Lower lobe of right lung (tissue), 2 donors: ENCODE measurements at regions not wholly inside any gene's neighbourhood (a gene's known extent, or its start where the extent isn't known, plus 50 kb on each side); places are given as distances from the start of the nearest gene placed in this dataset.
A peak's percentile ranks its signal among the peaks of the same experiment; 100 is the strongest.

Experiments
- ATAC-seq, 2 donors: fragments of 200-7000 bp; cut with Tn5 transposase; one replicate each; pipeline ENCODE4 v1.9.1; 2020 to 2022; ENCODE audit warnings: mild to moderate bottlenecking in 2 of 2, moderate library complexity in 2 of 2
- DNase-seq: peaks from one replicate; pipeline ENCODE4 v3.0.0-alpha.2; 2020
- H3K27ac ChIP-seq: fragments of 200-600 bp; one replicate; pipeline ENCODE4 v1.8.0; 2022
- H3K27me3 ChIP-seq: fragments of 200-600 bp; one replicate; pipeline ENCODE4 v1.8.0; 2022; ENCODE audit warnings: low read depth
- H3K36me3 ChIP-seq: fragments of 200-600 bp; one replicate; pipeline ENCODE4 v1.8.0; 2022; ENCODE audit warnings: mild to moderate bottlenecking
- H3K4me1 ChIP-seq: fragments of 200-600 bp; one replicate; pipeline ENCODE4 v1.8.0; 2022
- H3K4me3 ChIP-seq: fragments of 200-600 bp; one replicate; pipeline ENCODE4 v1.8.0; 2022; ENCODE audit warnings: mild to moderate bottlenecking
- H3K9me3 ChIP-seq: fragments of 200-600 bp; one replicate; pipeline ENCODE4 v1.8.0; 2022
- intact Hi-C: fragments of 100-400 bp; cut with DNase I; formaldehyde crosslinking; loops from one replicate; pipeline ENCODE4 v1.11.0; 2022
- TF ChIP-seq, protein P1 (sequence below): fragments of 200-600 bp; IDR thresholded peaks from one replicate; pipeline ENCODE4 v1.8.0; 2022; ENCODE audit warnings: antibody characterized with exemption, mild to moderate bottlenecking
- donor health status: DM: no; HTN: yes; CAD: no; lungs with severe emphysema.

DNA sequence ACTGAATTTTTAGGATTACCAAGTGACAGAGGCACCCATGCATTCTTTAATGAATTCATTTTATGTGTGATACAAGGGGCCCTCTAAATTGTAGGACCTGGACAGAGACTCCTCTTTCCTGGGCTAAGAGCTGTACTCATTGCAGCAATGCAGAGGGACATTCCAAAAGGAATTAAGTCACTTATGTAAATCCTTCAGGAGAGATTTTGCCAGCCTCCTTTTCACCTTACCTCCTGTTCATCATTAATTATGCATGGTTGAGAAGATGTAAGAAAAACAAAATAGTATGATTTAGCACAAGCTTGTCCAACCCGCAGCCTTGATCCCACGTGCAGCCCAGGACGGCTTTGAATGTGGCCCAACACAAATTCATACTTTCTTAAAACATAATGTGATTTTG, 84.5 kb upstream of the TANK start:
- ATAC-seq (no peak), DNase-seq (no peak)
- no peaks in the 10 kb centered on the region for H3K36me3 ChIP-seq
- H3K27ac ChIP-seq = no peak overlapping the region
- H3K4me1 ChIP-seq = peaks cover 20% of the 10 kb centered on the region
- no peak overlapping the region for H3K4me3 ChIP-seq
- TF ChIP-seq, protein P1, sequence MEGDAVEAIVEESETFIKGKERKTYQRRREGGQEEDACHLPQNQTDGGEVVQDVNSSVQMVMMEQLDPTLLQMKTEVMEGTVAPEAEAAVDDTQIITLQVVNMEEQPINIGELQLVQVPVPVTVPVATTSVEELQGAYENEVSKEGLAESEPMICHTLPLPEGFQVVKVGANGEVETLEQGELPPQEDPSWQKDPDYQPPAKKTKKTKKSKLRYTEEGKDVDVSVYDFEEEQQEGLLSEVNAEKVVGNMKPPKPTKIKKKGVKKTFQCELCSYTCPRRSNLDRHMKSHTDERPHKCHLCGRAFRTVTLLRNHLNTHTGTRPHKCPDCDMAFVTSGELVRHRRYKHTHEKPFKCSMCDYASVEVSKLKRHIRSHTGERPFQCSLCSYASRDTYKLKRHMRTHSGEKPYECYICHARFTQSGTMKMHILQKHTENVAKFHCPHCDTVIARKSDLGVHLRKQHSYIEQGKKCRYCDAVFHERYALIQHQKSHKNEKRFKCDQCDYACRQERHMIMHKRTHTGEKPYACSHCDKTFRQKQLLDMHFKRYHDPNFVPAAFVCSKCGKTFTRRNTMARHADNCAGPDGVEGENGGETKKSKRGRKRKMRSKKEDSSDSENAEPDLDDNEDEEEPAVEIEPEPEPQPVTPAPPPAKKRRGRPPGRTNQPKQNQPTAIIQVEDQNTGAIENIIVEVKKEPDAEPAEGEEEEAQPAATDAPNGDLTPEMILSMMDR = no peak
- H3K9me3 ChIP-seq = no peaks in the 10 kb centered on the region
- H3K27me3 ChIP-seq = no peaks in the 10 kb centered on the region
- intact Hi-C loops = no loop called here

DNA sequence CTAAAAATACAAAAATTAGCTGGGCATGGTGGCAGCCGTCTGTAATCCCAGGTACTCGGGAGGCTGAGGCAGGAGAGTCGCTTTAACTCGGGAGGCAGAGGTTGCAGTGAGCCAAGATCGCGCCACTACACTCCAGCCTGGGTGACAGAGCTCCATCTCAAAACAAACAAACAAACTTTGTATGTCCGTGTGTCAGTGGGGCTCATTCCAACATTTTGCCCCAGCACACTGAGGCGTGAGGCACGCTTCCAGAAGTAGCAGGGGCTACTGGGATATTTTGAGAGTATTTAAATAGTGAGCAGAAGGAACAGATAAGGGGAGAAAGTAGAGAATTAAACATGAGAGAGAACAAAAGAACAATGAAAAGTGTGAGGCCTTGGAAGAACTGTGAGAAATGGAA, 83.3 kb upstream of the TANK start:
- DNase-seq = no peak
- Histone ChIP-seq H3K27ac (peak overlapping the region; percentile 40), H3K4me3 (no peak overlapping the region), H3K27me3 (no peaks in the 10 kb centered on the region), H3K9me3 (no peaks in the 10 kb centered on the region), H3K36me3 (no peaks in the 10 kb centered on the region), H3K4me1 (peaks cover 20% of the 10 kb centered on the region)
- TF ChIP-seq, protein P1 = no peak
- intact Hi-C loops = no loop called here
- no peak for ATAC-seq

DNA sequence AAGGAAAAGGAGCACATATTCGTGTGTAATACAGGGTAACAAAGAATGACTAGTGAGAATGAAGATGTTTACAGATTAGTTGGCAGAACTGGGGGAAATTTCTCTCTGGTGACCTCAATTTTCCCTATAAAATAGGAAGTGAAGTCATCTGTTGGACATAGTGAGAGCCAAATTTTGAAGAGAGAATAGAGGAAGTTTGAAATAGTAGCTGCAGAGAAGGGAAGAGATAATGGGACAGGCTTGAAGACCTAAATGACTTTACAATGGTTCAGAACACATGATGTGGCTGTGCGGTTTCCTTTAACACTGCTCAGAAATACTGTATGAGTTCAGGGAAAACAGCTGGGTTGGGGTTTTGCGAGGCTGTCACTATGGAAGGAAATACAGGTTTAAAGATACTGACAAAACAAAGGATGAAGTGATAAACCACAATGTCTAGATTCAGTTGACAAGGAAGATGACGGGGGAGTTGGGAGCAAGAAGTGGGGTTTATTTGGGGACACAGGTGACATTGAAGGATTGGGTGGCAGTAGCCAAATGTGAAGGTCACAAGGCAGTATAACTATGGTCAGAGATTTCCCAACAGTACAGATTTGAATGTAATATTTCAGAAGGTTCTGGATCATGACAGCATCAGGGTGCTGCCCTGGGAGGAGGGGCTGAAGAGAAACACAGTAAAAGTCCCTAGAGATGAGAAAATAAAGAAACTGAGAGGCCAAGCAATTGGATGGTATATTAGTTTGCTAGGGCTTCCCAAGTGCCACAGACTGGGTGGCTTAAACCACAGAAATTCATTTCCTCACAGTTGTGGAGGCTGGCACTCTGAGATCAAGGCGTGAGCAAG, 82.6 kb upstream of the TANK start:
- Histone ChIP-seq H3K9me3 (no peaks in the 10 kb centered on the region), H3K4me1 (peaks cover 20% of the 10 kb centered on the region), H3K36me3 (no peaks in the 10 kb centered on the region), H3K27ac (peak overlapping the region; percentile 40), H3K4me3 (no peak overlapping the region), H3K27me3 (no peaks in the 10 kb centered on the region)
- intact Hi-C loops = no loop called here
- DNase-seq (no peak), ATAC-seq (peak; percentile 89 to 95)
- TF ChIP-seq, protein P1 = no peak

DNA sequence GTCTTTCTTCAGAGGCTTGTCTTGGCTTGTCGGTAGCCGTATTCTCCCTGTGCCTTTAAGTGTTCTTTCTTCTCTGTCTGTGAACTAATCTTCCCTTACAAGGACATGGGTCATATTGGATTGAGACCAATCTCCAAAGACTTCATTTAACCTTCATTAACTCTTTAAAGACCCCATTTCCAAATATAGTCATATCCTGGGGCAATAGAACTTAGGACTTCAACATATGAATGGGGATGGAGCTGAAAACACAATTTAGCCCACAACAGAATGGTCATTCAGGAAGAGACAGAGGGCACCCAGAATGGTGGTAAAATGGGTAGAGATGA, 82.1 kb upstream of the TANK start:
- TF ChIP-seq, protein P1 = no peak
- H3K9me3 ChIP-seq = no peaks in the 10 kb centered on the region
- peaks cover 20% of the 10 kb centered on the region for H3K4me1 ChIP-seq
- H3K27me3 ChIP-seq = no peaks in the 10 kb centered on the region
- ATAC-seq = no peak
- intact Hi-C loops = no loop called here
- no peak for DNase-seq
- H3K4me3 ChIP-seq = no peak overlapping the region
- H3K36me3 ChIP-seq = no peaks in the 10 kb centered on the region
- peak overlapping the region; percentile 40 for H3K27ac ChIP-seq

DNA sequence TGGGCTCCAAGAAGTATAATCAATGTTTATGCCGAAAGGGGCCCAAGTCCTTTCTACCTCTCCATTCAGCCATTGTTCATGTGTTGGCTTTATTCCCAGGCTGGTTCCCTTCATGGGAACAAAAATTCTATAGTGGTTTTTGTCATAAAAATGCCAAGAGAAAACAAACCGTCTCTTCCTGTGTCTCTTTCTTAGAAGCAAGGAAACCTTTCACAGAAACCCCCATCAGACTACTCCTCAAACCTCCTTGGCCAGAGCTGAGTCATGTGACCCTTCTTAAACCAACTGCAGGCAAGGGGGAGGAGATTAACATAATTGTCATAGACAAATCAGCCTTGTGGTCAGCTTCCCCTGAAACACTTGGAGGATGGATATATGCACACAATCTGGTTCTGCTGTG, 75.1 kb upstream of the TANK start:
- intact Hi-C loops = no loop called here
- ATAC-seq (no peak), DNase-seq (no peak)
- H3K4me1 ChIP-seq = no peaks in the 10 kb centered on the region
- no peaks in the 10 kb centered on the region for H3K27me3 ChIP-seq
- TF ChIP-seq, protein P1 = no peak
- H3K9me3 ChIP-seq = no peaks in the 10 kb centered on the region
- H3K4me3 ChIP-seq = no peak overlapping the region
- H3K27ac ChIP-seq = no peak overlapping the region
- no peaks in the 10 kb centered on the region for H3K36me3 ChIP-seq
